Testis (tissue), 2 donors: ENCODE measurements at regions not wholly inside any gene's neighbourhood (a gene's known extent, or its start where the extent isn't known, plus 50 kb on each side); places are given as distances from the start of the nearest gene placed in this dataset.

Source experiments
- POLR2A ChIP-seq: fragments of 450-650 bp; IDR thresholded peaks from one replicate; pipeline ENCODE4 v1.6.1; 2017; ENCODE audit warnings: antibody characterized with exemption, mild to moderate bottlenecking, moderate library complexity
- TF ChIP-seq, protein P1 (sequence below), 3 experiments: fragments of 450-650 bp in 2 of 3; fragments of 200-600 bp in 1 of 3; sonication (generic) in 1 of 3; IDR thresholded peaks; one replicate each; pipeline ENCODE4 v1.5.1; 2016 to 2019; ENCODE audit warnings: antibody characterized with exemption in 3 of 3, mild to moderate bottlenecking in 2 of 3, moderate library complexity in 1 of 3

DNA sequence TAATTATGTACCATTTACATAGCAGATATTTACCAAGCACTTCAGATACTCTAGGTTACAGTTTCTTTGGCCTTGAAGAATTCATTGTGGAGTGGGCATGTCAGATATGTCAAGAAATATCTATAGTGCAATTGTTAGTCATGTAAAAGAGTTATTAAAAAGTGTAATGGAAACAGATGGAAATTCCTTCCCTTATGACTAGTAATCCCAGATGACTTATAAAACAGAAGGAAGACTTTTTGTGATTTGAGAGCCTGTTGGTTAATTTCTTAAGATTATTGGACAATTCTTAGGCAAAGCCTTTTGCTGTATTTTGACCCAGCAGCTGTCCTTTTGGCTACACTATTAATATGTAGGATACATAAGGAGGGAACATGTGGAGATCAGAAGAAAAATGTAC, 708.9 kb upstream of the NECTIN3 start:
- TF ChIP-seq, protein P1, sequence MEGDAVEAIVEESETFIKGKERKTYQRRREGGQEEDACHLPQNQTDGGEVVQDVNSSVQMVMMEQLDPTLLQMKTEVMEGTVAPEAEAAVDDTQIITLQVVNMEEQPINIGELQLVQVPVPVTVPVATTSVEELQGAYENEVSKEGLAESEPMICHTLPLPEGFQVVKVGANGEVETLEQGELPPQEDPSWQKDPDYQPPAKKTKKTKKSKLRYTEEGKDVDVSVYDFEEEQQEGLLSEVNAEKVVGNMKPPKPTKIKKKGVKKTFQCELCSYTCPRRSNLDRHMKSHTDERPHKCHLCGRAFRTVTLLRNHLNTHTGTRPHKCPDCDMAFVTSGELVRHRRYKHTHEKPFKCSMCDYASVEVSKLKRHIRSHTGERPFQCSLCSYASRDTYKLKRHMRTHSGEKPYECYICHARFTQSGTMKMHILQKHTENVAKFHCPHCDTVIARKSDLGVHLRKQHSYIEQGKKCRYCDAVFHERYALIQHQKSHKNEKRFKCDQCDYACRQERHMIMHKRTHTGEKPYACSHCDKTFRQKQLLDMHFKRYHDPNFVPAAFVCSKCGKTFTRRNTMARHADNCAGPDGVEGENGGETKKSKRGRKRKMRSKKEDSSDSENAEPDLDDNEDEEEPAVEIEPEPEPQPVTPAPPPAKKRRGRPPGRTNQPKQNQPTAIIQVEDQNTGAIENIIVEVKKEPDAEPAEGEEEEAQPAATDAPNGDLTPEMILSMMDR (IDR thresholded peaks at IDR 0.05): no peak
- TF ChIP-seq POLR2A: no peak
